Keratinocyte (primary cell): ENCODE measurements at regions not wholly inside any gene's neighbourhood (a gene's known extent, or its start where the extent isn't known, plus 50 kb on each side); places are given as distances from the start of the nearest gene placed in this dataset.

Experiments used
- EZH2 ChIP-seq: IDR thresholded peaks from one replicate; pipeline ENCODE4 v1.6.1; 2012; ENCODE audit warnings: inconsistent platforms, mild to moderate bottlenecking, low read length, moderate library complexity
- TF ChIP-seq, protein P1 (sequence below), 3 experiments: IDR thresholded peaks in 1 of 3; conservative IDR thresholded peaks in 1 of 3; optimal IDR thresholded peaks in 1 of 3; 2 replicates in 2 of 3; 3 replicates in 1 of 3; pipeline versions ENCODE3 to v1.5.1; 2011; ENCODE audit warnings: low read length in 3 of 3, mild to moderate bottlenecking in 3 of 3, moderate library complexity in 2 of 3, control low read depth in 1 of 3, inconsistent platforms in 1 of 3; ENCODE audit not compliant: insufficient read depth in 2 of 3; ENCODE audit errors: extremely low read depth in 1 of 3

DNA sequence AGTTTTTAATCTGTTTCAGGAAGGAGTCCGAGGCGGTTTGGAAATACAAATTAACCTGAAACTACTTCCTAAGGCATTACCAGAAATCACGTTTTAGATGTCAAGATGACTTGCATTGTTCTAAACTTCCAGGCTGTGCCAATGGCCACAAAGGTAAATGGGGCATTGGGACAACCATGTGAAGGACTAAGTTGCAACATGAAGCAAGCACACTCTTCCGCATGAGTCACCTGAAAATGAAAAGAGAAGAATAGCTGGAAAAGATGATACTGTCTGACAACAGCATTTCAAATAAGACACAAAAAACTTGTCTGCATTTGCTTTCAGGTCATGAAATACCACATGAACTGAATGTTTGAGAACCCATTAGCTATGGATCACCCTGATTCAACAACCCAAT lies 262.1 kb downstream of the AHR start:
- TF ChIP-seq, protein P1, sequence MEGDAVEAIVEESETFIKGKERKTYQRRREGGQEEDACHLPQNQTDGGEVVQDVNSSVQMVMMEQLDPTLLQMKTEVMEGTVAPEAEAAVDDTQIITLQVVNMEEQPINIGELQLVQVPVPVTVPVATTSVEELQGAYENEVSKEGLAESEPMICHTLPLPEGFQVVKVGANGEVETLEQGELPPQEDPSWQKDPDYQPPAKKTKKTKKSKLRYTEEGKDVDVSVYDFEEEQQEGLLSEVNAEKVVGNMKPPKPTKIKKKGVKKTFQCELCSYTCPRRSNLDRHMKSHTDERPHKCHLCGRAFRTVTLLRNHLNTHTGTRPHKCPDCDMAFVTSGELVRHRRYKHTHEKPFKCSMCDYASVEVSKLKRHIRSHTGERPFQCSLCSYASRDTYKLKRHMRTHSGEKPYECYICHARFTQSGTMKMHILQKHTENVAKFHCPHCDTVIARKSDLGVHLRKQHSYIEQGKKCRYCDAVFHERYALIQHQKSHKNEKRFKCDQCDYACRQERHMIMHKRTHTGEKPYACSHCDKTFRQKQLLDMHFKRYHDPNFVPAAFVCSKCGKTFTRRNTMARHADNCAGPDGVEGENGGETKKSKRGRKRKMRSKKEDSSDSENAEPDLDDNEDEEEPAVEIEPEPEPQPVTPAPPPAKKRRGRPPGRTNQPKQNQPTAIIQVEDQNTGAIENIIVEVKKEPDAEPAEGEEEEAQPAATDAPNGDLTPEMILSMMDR (optimal IDR thresholded peaks at IDR 0.05 in 1 of 3, IDR thresholded peaks at IDR 0.05 in 1 of 3, conservative IDR thresholded peaks at IDR 0.05 in 1 of 3; ENCODE audit: extremely low read depth in 1 of 3, insufficient read depth in 2 of 3, low read length in 3 of 3) = no peak
- no peak for TF ChIP-seq EZH2
